ENCODE measurements at regions not wholly inside any gene's neighbourhood (a gene's known extent, or its start where the extent isn't known, plus 50 kb on each side); places are given as distances from the start of the nearest gene placed in this dataset.

GRCh38 chr1:229018674-229019295 is 252.1 kb upstream of the RAB4A start:
- TF ChIP-seq, protein P1, sequence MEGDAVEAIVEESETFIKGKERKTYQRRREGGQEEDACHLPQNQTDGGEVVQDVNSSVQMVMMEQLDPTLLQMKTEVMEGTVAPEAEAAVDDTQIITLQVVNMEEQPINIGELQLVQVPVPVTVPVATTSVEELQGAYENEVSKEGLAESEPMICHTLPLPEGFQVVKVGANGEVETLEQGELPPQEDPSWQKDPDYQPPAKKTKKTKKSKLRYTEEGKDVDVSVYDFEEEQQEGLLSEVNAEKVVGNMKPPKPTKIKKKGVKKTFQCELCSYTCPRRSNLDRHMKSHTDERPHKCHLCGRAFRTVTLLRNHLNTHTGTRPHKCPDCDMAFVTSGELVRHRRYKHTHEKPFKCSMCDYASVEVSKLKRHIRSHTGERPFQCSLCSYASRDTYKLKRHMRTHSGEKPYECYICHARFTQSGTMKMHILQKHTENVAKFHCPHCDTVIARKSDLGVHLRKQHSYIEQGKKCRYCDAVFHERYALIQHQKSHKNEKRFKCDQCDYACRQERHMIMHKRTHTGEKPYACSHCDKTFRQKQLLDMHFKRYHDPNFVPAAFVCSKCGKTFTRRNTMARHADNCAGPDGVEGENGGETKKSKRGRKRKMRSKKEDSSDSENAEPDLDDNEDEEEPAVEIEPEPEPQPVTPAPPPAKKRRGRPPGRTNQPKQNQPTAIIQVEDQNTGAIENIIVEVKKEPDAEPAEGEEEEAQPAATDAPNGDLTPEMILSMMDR (IDR thresholded peaks at IDR 0.05; ENCODE audit: poor library complexity, severe bottlenecking): no peak
- no peak for TF ChIP-seq SMC3 (conservative IDR thresholded peaks at IDR 0.05; ENCODE audit: poor library complexity)
- no peak for TF ChIP-seq REST (IDR thresholded peaks at IDR 0.05; ENCODE audit: borderline replicate concordance)
- no peak for TF ChIP-seq RAD21 (conservative IDR thresholded peaks at IDR 0.05)
- TF ChIP-seq EP300 (conservative IDR thresholded peaks at IDR 0.05; ENCODE audit: poor library complexity, severe bottlenecking): no peak
- TF ChIP-seq POLR2AphosphoS5 (IDR thresholded peaks at IDR 0.05): no peak
